ENCODE measurements at regions not wholly inside any gene's neighbourhood (a gene's known extent, or its start where the extent isn't known, plus 50 kb on each side); places are given as distances from the start of the nearest gene placed in this dataset.

GRCh38 chrX:39605866-39606265, 491.9 kb downstream of the BCOR start:
- TF ChIP-seq CTCF (optimal IDR thresholded peaks at IDR 0.05 in 1 of 3, IDR thresholded peaks at IDR 0.05 in 1 of 3, conservative IDR thresholded peaks at IDR 0.05 in 1 of 3; ENCODE audit: extremely low read depth in 1 of 3, insufficient read depth in 2 of 3, low read length in 3 of 3) (no peak), EZH2 (IDR thresholded peaks at IDR 0.05; ENCODE audit: low read length) (no peak)

All from keratinocyte (primary cell).